ENCODE measurements at regions not wholly inside any gene's neighbourhood (a gene's known extent, or its start where the extent isn't known, plus 50 kb on each side); places are given as distances from the start of the nearest gene placed in this dataset.
A peak's percentile ranks its signal among the peaks of the same experiment; 100 is the strongest.
"Not testable (repeated sequence)": the region's sequence is repeated elsewhere in the genome, so short reads cannot be mapped to it uniquely, and the experiment has no call there.

DNA sequence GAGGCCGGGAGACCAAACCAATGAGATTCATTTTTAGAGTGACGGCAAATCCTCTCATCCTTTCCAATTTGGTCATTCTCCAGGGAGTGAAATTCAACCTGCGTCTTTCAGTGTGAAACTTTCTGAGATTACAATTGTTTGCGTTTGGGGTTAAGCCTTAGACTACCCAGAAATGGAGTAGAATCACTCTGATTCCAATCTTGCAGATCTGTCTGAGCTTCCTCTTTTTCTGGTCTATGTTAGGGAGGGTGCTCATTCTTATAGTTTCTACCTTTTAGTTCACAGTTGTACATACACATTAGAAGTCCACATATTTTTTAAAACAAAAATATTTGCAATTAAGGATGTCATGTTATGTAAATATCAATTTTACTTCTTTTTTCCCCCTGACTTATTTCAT is 183.0 kb upstream of the PHACTR1 start:
- DNase-seq (ENCODE audit: low spot score) (no peak), ATAC-seq (no peak)
- intact Hi-C loops (cut with DNase I): no loop called here

DNA sequence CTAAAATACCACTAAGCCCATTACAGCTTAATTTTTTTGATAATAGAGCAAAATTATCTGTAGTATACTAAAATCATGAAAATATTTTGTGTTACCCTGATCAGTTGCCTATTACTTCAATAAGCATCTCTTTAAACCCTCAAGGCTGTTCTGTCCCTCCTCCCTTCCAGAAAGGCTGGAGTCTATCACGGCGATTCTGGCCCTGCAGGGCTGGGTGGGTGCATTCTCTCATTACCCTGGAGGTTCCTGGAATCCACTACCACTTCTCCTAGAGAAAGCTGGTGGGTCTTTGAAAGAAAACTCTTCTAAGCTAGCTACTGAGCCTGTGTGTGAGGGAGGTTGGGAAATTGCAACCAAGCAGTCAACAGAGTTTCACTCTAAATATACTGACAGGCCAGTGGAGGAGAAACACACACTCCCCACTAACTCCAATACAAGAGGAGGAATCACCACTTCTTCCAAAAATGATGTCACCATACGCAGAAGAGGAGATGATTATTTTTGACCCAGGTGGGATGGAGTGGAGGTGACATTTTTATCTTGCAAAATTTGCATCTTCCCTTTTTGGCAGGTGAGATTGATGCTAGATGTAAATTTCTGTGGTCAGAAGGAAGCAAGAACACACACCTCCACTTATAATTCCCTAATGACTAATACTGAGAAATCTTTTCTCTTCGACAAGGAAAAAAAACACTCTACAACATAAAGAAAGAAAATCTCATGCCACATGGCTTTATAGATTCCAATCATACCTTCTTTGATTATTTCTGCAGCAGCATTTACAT is 182.3 kb upstream of the PHACTR1 start:
- intact Hi-C loops (cut with DNase I): no loop called here
- DNase-seq (ENCODE audit: low spot score) (no peak), ATAC-seq (no peak)

DNA sequence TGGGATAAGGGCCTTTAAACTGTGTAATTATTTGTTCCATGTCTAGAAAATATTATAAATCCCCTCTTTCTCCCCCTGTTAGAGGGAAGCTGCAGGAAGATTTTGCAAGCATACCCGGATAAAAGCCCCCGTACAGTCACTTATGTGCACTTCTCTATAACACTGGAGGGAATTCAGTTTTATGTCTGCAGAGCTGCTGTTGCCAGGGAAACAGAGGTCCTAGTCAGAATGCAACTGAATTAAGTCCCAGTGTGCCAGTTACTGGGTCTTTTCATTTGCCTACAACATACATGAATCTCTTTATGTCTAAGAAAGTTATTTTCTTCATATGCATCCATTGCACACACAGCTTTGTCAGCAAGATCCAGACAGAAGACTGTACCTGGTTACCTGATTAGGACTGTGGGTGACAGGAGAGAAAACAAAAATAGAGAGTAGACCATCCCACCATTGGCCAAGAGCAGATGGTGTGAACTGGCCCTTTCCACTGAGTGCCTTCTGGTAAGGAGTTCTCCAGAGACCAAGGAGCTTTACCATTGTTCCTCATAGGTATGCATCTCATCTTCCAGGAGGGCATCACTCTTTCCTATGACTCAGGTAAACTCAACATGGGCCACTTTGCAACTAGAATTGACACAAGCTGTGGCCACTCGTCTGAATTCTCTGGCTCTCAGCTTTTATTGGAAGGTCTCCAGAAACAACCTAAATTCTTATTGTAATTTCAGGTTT is 180.8 kb upstream of the PHACTR1 start:
- ATAC-seq (no peak), DNase-seq (ENCODE audit: low spot score) (no peak)
- intact Hi-C loops (cut with DNase I): no loop called here

DNA sequence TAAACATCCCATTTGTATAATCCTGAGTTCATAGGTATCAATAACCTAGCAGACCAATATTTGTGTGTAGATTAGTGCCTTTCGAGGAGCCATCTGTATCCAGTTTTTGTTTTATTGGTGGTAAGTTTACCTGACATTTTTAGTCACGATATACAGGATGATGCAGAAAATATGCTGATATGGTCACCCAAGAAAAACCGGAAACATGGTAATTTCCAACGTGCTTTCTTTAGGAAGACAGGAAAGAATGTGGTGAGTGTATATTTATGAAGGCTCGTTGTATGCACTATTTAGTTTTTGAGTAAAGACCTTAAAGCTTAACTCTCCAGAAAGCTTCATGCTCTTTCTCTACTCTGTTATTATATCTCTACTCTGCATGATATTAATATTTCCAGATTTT is 180.2 kb upstream of the PHACTR1 start:
- intact Hi-C loops (cut with DNase I): no loop called here
- ATAC-seq (no peak), DNase-seq (ENCODE audit: low spot score) (no peak)

DNA sequence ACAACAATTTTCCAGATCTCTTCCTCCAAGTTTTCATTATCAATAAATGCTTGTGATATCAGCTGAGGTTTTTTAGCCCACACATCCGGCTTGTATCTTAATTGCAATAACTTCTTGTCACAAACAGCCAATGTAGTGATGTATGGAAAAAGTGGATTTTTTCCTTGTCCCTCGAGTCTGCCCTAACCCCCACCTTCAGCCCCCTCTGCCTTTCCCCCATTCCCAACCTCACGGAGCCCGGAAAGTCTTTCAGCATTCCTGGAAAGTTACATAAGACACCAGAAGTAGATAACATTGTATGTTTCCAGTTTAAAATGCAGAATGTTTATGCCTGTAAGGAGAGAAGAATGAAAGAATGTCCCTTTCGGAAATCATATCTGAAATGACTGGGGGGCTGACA is 179.2 kb upstream of the PHACTR1 start:
- DNase-seq (ENCODE audit: low spot score) (no peak), ATAC-seq (no peak)
- intact Hi-C loops (cut with DNase I): no loop called here

DNA sequence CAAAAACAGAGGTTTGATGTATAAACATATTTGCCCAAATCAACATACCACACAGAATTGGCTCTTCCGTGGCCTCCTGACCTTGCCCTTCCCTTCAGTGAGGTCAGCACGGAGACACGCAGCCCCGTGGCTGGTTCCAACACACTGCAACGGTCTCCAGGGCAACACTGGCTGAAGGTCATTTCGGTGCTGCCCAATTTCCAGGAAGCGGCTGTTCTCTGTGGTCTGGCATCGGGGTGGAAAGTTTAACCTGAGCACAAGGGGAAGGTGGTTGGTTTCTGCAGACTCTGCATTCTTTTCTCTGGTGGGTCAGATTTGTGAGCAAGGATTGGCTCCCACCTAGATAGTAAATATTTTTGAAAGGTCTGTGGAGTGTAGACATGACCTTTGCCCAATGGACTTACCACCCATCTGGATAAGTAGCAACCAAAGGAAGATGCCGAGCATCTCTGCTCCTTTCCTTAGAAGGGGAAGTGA is 177.6 kb upstream of the PHACTR1 start:
- DNase-seq (ENCODE audit: low spot score) (peak; percentile 80), ATAC-seq (peak; percentile 98)
- intact Hi-C loops (cut with DNase I): no loop called here

DNA sequence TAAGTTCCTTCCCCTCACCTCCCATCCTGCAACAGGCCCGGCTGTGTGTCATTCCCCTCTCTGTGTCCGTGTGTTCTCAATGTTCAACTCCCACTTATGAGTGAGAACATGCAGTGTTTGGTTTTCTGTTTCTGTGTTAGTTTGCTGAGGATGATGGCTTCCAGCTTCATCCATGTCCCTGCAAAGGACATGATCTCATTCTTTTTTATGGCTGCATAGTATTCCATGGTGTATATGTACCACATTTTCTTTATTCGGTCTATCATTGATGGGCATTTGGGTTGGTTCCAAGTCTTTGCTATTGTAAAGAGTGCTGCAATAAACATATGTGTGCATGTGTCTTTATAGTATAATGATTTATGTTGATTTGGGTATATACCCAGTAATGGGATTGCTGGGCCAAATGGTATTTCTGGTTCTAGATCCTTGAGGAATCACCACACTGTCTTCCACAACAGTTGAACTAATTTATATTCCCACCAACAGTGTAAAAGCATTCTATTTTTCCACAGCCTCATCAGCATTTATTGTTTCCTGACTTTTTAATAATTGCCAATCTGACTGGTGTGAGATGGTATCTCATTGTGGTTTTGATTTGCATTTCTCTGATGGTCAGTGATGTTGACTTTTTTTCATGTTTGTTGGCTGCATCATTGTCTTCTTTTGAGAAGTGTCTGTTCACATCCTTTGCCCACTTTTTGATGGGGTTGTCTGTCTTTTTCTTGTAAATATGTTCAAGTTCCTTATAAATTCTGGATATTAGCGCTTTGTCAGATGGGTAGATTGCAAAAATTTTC is 174.1 kb upstream of the PHACTR1 start:
- ATAC-seq; DNase-seq (ENCODE audit: low spot score); intact Hi-C loops (cut with DNase I): not testable (repeated sequence)

DNA sequence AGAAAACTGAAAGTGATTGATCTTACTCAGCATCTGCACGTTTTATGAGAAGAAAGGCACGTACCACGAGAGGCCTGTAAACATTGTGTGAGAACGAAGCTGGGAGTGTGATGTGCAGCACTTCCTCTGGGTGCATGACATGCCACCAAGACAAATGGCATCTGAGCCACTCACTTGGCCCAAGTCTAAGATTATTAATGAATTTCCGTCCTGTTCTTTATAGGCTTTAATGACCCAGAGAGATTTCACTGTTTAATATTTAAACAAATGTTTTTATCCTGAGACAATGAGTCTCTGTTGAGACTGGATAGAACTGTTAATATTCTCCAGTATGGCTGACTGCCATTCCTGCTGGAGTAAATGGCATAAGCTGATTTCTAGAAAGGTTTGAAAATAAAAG is 172.6 kb upstream of the PHACTR1 start:
- ATAC-seq: no peak
- intact Hi-C loops (cut with DNase I): no loop called here
- DNase-seq (ENCODE audit: low spot score): no peak

DNA sequence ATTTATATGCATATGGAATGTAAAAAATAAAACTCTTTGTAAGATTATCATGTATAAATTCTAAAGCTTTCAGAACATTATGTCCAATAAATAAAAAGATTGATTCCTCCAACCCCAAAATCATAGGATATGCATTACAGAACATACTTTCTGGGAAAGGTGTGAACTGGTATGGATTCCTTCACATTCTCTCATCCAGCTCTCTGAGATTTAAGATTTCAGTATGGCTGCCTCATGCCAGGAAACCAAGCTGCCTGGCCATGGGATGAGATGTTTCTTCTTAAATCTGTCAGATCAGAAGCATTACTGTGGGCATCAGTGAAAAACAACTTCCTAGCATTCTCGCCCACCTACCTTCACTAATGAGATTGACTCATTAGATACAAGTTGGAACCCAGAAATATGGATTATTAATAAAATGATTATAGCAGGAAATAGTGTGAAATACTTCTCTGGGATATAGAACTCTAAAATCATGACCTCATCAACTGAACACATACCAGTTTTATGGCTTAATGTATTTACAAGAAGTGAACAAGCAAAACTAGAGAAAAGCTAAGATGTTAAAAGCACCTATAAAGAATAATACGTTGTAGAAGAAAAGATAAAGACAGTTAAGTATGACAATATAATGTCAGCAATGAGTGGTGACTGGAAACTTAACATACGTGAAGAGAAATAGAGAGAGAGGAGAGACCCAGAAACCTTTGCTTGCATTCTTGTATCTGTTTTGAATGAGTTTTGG is 171.6 kb upstream of the PHACTR1 start:
- DNase-seq (ENCODE audit: low spot score) (no peak), ATAC-seq (no peak)
- intact Hi-C loops (cut with DNase I): loop anchor here (5.0 kb wide), 1 partner anchor 162 kb away; no protein-coding TSS in a partner anchor

DNA sequence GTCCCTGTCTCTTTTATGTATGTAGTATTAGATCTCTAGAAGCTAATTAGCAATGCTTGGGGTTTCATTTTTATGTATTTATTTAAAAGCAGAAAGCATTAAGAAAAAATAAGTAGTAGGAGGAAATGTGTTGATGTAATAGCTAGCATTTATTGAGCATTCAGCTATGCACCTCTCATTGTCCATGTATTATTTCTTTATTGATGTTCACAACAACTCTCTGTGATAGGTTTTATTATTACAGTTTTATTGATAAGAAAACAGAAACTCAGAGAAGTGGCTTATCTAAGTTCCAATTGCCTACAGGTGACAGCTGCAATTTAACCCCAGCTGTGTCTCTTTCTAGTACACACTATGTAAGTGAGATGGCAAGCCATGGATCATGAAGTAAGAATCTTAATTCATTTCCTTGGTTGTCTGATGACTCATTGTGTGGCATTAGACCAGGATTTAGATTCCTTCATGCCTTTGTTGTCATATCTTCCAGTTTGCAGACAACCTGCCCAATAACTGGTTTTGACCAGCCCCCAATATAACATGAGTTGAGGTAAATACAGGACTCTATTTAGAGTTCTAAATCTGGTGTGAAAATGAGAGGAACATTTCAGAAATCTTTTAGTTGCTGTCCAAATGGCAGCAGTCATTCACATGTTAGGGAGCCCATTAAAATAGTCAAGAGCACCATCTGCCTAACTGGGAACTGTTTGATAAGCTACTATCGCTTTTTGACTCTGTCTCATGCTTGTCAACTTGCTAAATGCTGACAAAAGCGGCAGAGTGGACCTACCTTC is 170.8 kb upstream of the PHACTR1 start:
- DNase-seq (ENCODE audit: low spot score) (no peak), ATAC-seq (peak; percentile 60)
- intact Hi-C loops (cut with DNase I): loop anchor here (5.0 kb wide), 1 partner anchor 161 kb away; no protein-coding TSS in a partner anchor

DNA sequence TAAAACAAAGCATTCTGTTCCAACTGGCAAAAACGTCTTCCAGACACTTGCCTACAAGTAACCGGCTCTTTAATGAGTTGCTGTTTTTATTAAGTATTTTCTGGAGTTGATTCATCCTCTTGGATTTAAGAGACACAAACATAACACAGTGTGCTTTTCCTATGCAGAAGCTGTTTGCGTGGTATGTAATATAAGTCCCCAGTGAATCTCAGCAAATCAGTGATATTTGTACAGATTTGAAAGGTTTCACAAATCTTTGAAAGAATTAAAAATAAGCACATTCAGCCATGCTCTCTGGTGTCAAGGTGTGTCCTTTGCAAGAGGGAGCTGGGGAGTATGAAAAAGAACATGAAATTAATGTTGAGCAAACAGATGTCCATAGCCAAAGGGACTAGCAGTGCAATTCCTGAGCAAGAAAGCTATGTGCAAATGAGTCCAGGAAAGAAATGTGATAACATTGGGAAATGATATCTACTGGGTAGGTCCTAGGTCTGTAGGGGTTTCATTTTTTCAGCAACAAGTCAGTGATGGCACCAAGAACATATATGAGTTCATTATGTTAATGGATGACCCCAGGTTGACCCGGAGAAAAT is 170.1 kb upstream of the PHACTR1 start:
- peak; percentile 89 for ATAC-seq
- intact Hi-C loops (cut with DNase I): loop anchor here (5.0 kb wide), 1 partner anchor 161 kb away; no protein-coding TSS in a partner anchor

DNA sequence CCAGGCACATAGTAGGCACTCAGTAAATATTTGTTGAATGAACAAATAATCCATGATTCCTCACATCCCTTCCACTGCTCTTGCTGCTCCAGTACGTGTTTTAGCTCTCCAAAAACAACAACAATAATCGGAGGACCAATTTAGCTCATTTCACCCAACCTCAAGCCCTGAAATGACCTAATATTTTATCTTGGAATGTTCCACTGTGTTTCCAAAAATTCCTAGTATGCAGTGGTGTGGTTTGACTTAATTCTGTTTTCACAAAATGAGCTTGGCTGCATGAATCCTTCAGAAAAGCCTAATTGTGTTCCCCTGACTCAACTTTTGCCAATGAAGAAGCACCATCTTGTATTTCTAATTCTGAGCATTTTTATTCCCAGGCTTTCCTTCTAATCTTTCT is 168.0 kb upstream of the PHACTR1 start:
- intact Hi-C loops (cut with DNase I): loop anchor here (5.0 kb wide), 1 partner anchor 159 kb away; no protein-coding TSS in a partner anchor
- DNase-seq (ENCODE audit: low spot score) (no peak), ATAC-seq (peak; percentile 82)

More for the DNA sequence above, 170.1 kb upstream of the PHACTR1 start:
- DNase-seq (ENCODE audit: low spot score): no peak

DNA sequence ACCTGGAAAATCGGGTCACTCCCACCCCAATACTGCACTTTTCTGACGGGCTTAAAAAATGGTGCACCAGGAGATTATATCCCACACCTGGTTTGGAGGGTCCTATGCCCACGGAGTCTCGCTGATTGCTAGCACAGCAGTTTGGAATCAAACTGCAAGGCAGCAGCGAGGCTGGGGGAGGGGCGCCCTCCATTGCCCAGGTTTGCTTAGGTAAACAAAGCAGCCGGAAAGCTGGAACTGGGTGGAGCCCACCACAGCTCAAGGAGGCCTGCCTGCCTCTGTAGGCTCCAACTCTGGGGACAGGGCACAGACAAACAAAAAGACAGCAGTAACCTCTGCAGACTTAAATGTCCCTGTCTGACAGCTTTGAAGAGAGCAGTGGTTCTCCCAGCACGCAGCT is 167.1 kb upstream of the PHACTR1 start:
- intact Hi-C loops (cut with DNase I): loop anchor here (5.0 kb wide), 1 partner anchor 158 kb away; no protein-coding TSS in a partner anchor
- not testable (repeated sequence) for DNase-seq (ENCODE audit: low spot score); ATAC-seq

DNA sequence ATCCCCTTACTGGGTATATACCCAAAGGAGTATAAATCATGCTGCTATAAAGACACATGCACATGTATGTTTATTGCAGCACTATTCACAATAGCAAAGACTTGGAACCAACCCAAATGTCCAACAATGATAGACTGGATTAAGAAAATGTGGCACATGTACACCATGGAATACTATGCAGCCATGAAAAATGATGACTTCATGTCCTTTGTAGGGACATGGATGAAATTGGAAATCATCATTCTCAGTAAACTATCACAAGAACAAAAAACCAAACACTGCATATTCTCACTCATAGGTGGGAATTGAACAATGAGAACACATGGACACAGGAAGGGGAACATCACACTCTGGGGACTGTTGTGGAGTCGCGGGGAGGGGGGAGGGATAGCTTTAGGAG is 161.7 kb upstream of the PHACTR1 start:
- DNase-seq (ENCODE audit: low spot score); ATAC-seq; intact Hi-C loops (cut with DNase I): not testable (repeated sequence)

DNA sequence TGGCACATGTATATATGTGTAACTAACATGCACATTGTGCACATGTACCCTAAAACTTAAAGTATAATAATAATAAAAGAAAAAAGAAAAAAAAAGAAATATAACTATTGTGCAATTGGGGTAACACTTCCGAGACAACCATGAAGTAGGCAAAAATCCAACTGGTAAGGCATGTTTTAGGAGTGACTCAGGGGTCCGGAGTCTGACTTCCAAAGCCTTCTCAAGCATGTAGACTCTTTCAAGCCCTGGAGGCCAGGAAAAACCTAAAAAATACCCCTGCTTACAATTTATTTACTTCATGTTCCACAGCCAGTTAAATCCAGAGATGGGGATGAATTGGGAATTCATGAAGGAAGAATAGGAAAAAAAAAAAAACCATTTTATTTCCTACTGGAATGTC is 161.3 kb upstream of the PHACTR1 start:
- intact Hi-C loops (cut with DNase I): no loop called here
- DNase-seq (ENCODE audit: low spot score) (no peak), ATAC-seq (no peak)

DNA sequence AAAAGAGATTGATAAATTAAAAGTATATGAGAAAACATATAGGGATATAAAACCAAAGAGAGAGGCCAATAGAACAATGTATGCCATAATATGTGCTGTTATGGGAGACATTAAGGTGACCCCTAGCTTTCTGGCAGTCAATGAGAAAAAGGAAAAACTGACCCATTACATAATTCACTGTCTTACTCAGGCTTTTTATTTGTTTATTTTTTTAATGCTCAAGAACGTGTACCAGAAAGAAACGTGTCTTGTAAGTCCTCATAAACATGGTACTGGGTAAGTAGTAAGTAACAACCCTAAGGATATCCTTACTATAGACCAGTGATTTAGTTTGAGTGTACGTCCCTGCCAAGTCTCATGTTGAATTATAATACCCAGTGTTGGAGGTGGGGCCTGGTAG is 160.8 kb upstream of the PHACTR1 start:
- ATAC-seq (no peak), DNase-seq (ENCODE audit: low spot score) (no peak)
- intact Hi-C loops (cut with DNase I): no loop called here

DNA sequence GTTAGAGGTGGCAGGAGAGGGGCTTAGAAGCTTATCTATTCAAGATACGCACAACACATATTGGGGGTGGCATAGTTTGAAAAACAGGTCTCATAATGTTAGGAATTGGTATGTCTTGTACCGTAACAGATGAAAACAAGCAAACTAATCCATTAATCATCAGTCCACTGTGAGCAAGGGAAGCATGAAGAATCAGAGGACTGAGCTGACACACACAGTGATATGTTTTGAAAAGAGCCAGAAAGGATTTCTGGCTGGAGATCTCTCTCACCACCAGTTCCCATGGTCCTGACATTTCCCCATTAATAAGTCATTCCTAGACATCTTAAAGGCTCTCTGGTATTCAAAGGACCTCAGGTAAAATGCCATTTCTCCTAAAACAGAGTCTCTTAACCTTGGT is 158.8 kb upstream of the PHACTR1 start:
- intact Hi-C loops (cut with DNase I): no loop called here
- DNase-seq (ENCODE audit: low spot score) (no peak), ATAC-seq (no peak)

Measured in sciatic nerve (tissue), 2 donors.